IMR-90 (cell line): ENCODE measurements at regions not wholly inside any gene's neighbourhood (a gene's known extent, or its start where the extent isn't known, plus 50 kb on each side); places are given as distances from the start of the nearest gene placed in this dataset.

Experiments
- ATAC-seq: fragments of 200-7000 bp; cut with Tn5 transposase; 2 replicates; pipeline ENCODE4 v1.9.1; 2020; ENCODE audit warnings: low read depth, mild to moderate bottlenecking, moderate library complexity
- BruUV-seq: library from RNA; stranded (reverse); fragments of 400-500 nt; replicated peaks from 2 replicates; lab custom pipeline; 2021; lab: Mats Ljungman, UMichigan
- CTCF ChIA-PET: fragments of 300-600 bp; formaldehyde crosslinking; extraction: SDS; loops from one replicate; lab custom pipeline; 2021; ENCODE audit warnings: antibody characterized with exemption; lab: Yijun Ruan, JAX
- POLR2A ChIA-PET: fragments of 300-600 bp; sonication (Branson Sonifier 250); formaldehyde crosslinking; loops from one replicate; lab custom pipeline; 2022; ENCODE audit warnings: antibody characterized with exemption; ENCODE audit not compliant: unreplicated experiment; lab: Charles Lee
- DNase-seq: peaks from one replicate; pipeline ENCODE4 v3.0.0; 2013
- H2AFZ ChIP-seq: replicated peaks from 2 replicates; pipeline ENCODE3; 2013; ENCODE audit warnings: low read length, mild to moderate bottlenecking; ENCODE audit not compliant: poor library complexity
- H2AK5ac ChIP-seq: 2 replicates; pipeline ENCODE4 v1.6.1; 2013; ENCODE audit warnings: low read depth, low read length, inconsistent platforms
- H2AK9ac ChIP-seq: replicated peaks from 2 replicates; pipeline ENCODE3; 2013; ENCODE audit warnings: mild to moderate bottlenecking, low read depth, low read length, moderate library complexity; ENCODE audit not compliant: poor library complexity
- H2BK120ac ChIP-seq: 2 replicates; pipeline ENCODE4 v1.6.1; 2013; ENCODE audit warnings: low read depth, low read length, inconsistent platforms
- H2BK15ac ChIP-seq: 3 replicates; pipeline ENCODE4 v1.6.1; 2013; ENCODE audit warnings: low read depth, low read length, inconsistent platforms
- H2BK20ac ChIP-seq: 2 replicates; pipeline ENCODE4 v1.6.1; 2013; ENCODE audit warnings: low read depth, mild to moderate bottlenecking, inconsistent platforms, low read length, moderate library complexity
- H2BK5ac ChIP-seq: 2 replicates; pipeline ENCODE4 v1.6.1; 2013; ENCODE audit warnings: mild to moderate bottlenecking, low read depth, low read length, inconsistent platforms; ENCODE audit not compliant: poor library complexity, severe bottlenecking
- H3K14ac ChIP-seq: replicated peaks from 2 replicates; pipeline ENCODE4 v1.6.1; 2013; ENCODE audit warnings: low read depth, low read length, inconsistent platforms
- H3K18ac ChIP-seq: 2 replicates; pipeline ENCODE4 v1.6.1; 2013; ENCODE audit warnings: low read depth, low read length, control low read depth
- H3K23ac ChIP-seq: 2 replicates; pipeline ENCODE4 v1.6.1; 2013; ENCODE audit warnings: low read depth, low read length, inconsistent platforms
- H3K27ac ChIP-seq: 2 replicates; pipeline ENCODE4 v1.5.1; 2013; ENCODE audit warnings: mild to moderate bottlenecking, control low read depth, low read length; ENCODE audit not compliant: insufficient read depth
- H3K27me3 ChIP-seq: 2 replicates; pipeline ENCODE4 v1.6.1; 2013; ENCODE audit warnings: low read length; ENCODE audit not compliant: control insufficient read depth, insufficient read depth
- H3K36me3 ChIP-seq: 2 replicates; pipeline ENCODE4 v1.6.1; 2013; ENCODE audit warnings: low read length, mixed read lengths; ENCODE audit not compliant: control insufficient read depth, insufficient read depth
- H3K4ac ChIP-seq: 2 replicates; pipeline ENCODE4 v1.6.1; 2013; ENCODE audit warnings: low read depth, low read length, inconsistent platforms
- H3K4me1 ChIP-seq: 2 replicates; pipeline ENCODE4 v1.6.1; 2013; ENCODE audit warnings: low read length, mixed read lengths; ENCODE audit not compliant: control insufficient read depth, insufficient read depth
- H3K4me2 ChIP-seq: 2 replicates; pipeline ENCODE4 v1.6.1; 2013; ENCODE audit warnings: low read depth, mild to moderate bottlenecking, control low read depth, low read length, moderate library complexity
- H3K4me3 ChIP-seq: 2 replicates; pipeline ENCODE4 v1.5.1; 2013; ENCODE audit warnings: low read depth, mild to moderate bottlenecking, control low read depth, low read length, moderate library complexity; ENCODE audit not compliant: insufficient read depth
- H3K56ac ChIP-seq: 2 replicates; pipeline ENCODE4 v1.6.1; 2013; ENCODE audit warnings: low read length, inconsistent platforms; ENCODE audit not compliant: insufficient read depth; ENCODE audit errors: extremely low read depth
- H3K79me1 ChIP-seq, 2 experiments: 2 replicates each; pipeline ENCODE4 v1.6.1; 2013; ENCODE audit warnings: low read length in 2 of 2, inconsistent platforms in 1 of 2, low read depth in 1 of 2
- H3K9ac ChIP-seq: 2 replicates; pipeline ENCODE4 v1.6.1; 2013; ENCODE audit warnings: low read depth, low read length, control low read depth
- H3K9me1 ChIP-seq: 2 replicates; pipeline ENCODE4 v1.6.1; 2013; ENCODE audit warnings: low read length, inconsistent platforms; ENCODE audit not compliant: insufficient read depth
- H3K9me3 ChIP-seq: 2 replicates; pipeline ENCODE4 v1.6.1; 2013; ENCODE audit warnings: low read length; ENCODE audit not compliant: control insufficient read depth, insufficient read depth
- H4K20me1 ChIP-seq: 2 replicates; pipeline ENCODE4 v1.6.1; 2013; ENCODE audit warnings: low read length, inconsistent platforms; ENCODE audit not compliant: insufficient read depth
- H4K5ac ChIP-seq: 2 replicates; pipeline ENCODE4 v1.6.1; 2013; ENCODE audit warnings: mild to moderate bottlenecking, low read depth, low read length, control low read depth
- H4K8ac ChIP-seq, 2 experiments: 2 replicates each; pipeline ENCODE4 v1.6.1; 2013; ENCODE audit warnings: low read depth in 2 of 2, low read length in 2 of 2, control low read depth in 1 of 2, inconsistent platforms in 1 of 2
- H4K91ac ChIP-seq: 2 replicates; pipeline ENCODE4 v1.6.1; 2013; ENCODE audit warnings: low read depth, low read length, inconsistent platforms; ENCODE audit not compliant: insufficient read depth
- BHLHE40 ChIP-seq: fragments of 150-350 bp; IDR thresholded peaks from 2 replicates; pipeline ENCODE4 v1.6.1; 2016; ENCODE audit warnings: mild to moderate bottlenecking, low read depth, low read length
- CTCF ChIP-seq: conservative IDR thresholded peaks from 2 replicates; pipeline ENCODE4 v1.5.1; 2012; ENCODE audit warnings: mild to moderate bottlenecking, low read depth, low read length, improper control_type of control experiment
- MAFK ChIP-seq: IDR thresholded peaks from 2 replicates; pipeline ENCODE4 v1.6.1; 2012; ENCODE audit warnings: low read depth, low read length, improper control_type of control experiment
- MAZ ChIP-seq: IDR thresholded peaks from 2 replicates; pipeline ENCODE4 v1.6.1; 2012; ENCODE audit warnings: low read depth, mild to moderate bottlenecking, low read length, improper control_type of control experiment, moderate library complexity, borderline replicate concordance
- NFE2L2 ChIP-seq: fragments of 150-350 bp; IDR thresholded peaks from 2 replicates; pipeline ENCODE4 v1.6.1; 2016; ENCODE audit warnings: low read depth, mild to moderate bottlenecking, low read length
- POLR2A ChIP-seq: IDR thresholded peaks from 2 replicates; pipeline ENCODE4 v1.6.1; 2012; ENCODE audit warnings: mild to moderate bottlenecking, low read depth, low read length
- SMC3 ChIP-seq: fragments of 150-350 bp; IDR thresholded peaks from 2 replicates; pipeline ENCODE4 v1.6.1; 2016; ENCODE audit warnings: low read depth, mild to moderate bottlenecking, antibody characterized with exemption, low read length, moderate library complexity
- WGBS, 2 experiments: methylation state at CpG; one replicate each; pipeline versions ENCODE4 v1.1.5 to v1.1.7; 2013; ENCODE audit warnings: missing lambda C conversion rate in 2 of 2; ENCODE audit not compliant: insufficient read length in 1 of 2; ENCODE audit errors: extremely low coverage in 2 of 2; 5-methylcytosine and 5-hydroxymethylcytosine counted together
- dilution Hi-C: fragments of 300-500 bp; cut with HindIII; formaldehyde crosslinking; loops from one replicate; pipeline ENCODE4 v1.14.3; 2018; ENCODE audit warnings: low sequenced_read_pairs; ENCODE audit not compliant: unreplicated experiment
- in situ Hi-C: fragments of 300-500 bp; cut with MboI; formaldehyde crosslinking; loops from 3 replicates; pipeline ENCODE4 v1.14.3; 2019; ENCODE audit warnings: low sequenced_read_pairs, inconsistent platforms, mixed read lengths
- intact Hi-C: fragments of 100-400 bp; cut with micrococcal nuclease; formaldehyde crosslinking; loops from 2 replicates; pipeline ENCODE4 v1.10.0; 2022

GRCh38 chr2:7982054-7982453, 699.8 kb upstream of the ID2 start:
- Histone ChIP-seq H3K9me1 (no peaks in the 10 kb centered on the region), H3K4me2 (no peak overlapping the region), H3K79me1 (no peaks in the 10 kb centered on the region), H3K23ac (no peak overlapping the region), H3K4me1 (no peaks in the 10 kb centered on the region), H2BK5ac (no peak overlapping the region), H2AFZ (no peak overlapping the region), H3K14ac (no peak overlapping the region), H2BK15ac (no peak overlapping the region), H3K9ac (no peak overlapping the region), H3K4me3 (no peak overlapping the region), H3K4ac (no peak overlapping the region), H3K36me3 (no peaks in the 10 kb centered on the region), H3K27ac (no peak overlapping the region), H4K91ac (no peak overlapping the region), H2BK20ac (no peak overlapping the region), H2AK5ac (no peak overlapping the region), H2BK120ac (no peak overlapping the region), H4K8ac (no peak overlapping the region), H3K27me3 (peaks cover 6% of the 10 kb centered on the region), H4K20me1 (no peaks in the 10 kb centered on the region), H3K56ac (no peak overlapping the region), H2AK9ac (no peak overlapping the region), H3K9me3 (0 out of 2 replicates have a peak, but pooled peaks cover 2% of the 10 kb centered on the region), H4K5ac (no peak overlapping the region), H3K18ac (no peak overlapping the region)
- in situ Hi-C loops (no loop called here), dilution Hi-C loops (no loop called here), intact Hi-C loops (no loop called here)
- WGBS, 2 experiments, result no CpG with 5 or more reads among the region's 1 CpG
- ATAC-seq, result no peak
- TF ChIP-seq POLR2A (no peak), SMC3 (no peak), BHLHE40 (no peak), MAZ (no peak), MAFK (no peak), NFE2L2 (no peak), CTCF (no peak)
- no TSS peak for BruUV-seq
- CTCF ChIA-PET, result no interaction called here
- no peak for DNase-seq
- POLR2A ChIA-PET, result no interaction called here
